Glomerular endothelial cell (primary cell): ENCODE measurements at regions not wholly inside any gene's neighbourhood (a gene's known extent, or its start where the extent isn't known, plus 50 kb on each side); places are given as distances from the start of the nearest gene placed in this dataset.
"Not testable (repeated sequence)": the region's sequence is repeated elsewhere in the genome, so short reads cannot be mapped to it uniquely, and the experiment has no call there.

ENCODE experiments used
- DNase-seq: peaks from one replicate; pipeline ENCODE4 v3.0.0-alpha.2; 2011; ENCODE audit warnings: low read depth, low spot score; ENCODE audit errors: extremely low read depth

- no peak for DNase-seq
Measured at GRCh38 chr15:87753539-87753938, 503.0 kb downstream of the NTRK3 start.

DNA sequence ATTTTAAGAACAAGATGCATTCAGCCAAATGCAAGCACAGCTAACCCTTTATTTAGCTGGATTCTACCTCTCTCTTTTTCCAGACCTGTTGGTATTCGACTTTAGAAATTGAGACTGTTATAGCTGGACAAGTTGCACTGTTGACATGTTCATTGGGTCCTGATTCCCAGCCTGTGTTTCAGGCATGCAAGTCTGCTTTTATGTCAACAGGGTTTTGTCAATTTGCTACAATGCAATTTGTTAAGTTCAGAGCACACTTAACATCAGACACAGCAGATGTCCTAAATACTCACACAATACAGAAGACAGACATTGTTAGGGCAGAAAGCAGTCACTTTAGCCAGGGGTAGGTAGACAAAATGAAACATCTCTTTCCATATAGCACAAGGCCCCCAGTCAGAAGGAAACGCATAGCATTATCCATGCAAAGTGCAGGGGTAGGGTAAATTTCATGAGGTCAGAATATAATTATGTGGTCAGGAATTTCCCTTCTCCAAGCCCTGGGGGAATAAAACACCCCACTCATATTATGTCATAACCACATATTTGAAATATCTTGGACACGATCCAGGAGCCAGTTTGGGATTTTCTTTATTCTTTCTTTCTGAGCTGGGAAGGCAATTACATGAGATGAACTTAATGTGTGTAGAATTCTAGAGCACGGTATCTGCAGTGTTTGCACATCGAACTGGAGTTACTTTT lies 504.1 kb downstream of the NTRK3 start:
- DNase-seq: peak; percentile 0

DNA sequence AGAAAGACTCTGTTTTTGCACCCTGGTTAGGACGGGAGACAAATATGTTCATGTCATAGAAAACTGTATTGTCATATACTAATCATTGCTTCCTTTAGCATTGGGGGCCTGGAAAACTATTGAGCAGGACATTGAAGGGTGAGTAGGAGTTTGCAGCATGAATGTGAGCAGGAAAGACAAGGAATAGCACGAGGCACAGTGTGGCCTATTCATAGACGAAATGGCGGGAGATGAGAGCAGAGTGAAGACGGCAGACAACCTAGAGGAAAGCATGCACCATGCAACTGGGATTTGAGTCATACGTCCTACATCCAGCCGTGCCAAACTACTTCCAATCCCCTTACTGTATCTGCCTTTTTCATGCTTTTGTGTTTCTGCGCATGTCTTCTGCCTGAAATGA lies 508.1 kb downstream of the NTRK3 start:
- DNase-seq: no peak

DNA sequence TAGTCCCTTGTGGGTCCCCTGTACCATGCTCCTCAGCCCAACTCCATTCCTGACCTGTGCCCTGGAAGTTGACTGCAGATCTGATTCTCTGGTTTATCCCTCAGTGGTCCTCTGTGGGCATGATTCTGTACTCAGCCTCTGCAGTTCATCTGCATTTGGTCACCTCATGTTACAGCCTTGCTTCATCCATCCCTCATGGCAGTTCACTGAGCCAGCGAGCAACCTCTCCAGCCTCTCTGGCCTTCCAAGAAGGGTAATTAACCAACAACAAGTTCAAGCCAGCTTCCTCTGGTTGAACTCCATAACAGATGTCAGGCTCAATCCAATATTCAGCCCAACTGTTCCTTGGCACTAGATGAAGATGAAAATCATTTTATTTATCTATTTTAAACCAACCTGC lies 509.5 kb downstream of the NTRK3 start:
- no peak for DNase-seq

- DNase-seq: no peak
Measured at GRCh38 chr15:87746333-87746732, 510.2 kb downstream of the NTRK3 start.

GRCh38 chr15:87744815-87745214 lies 511.7 kb downstream of the NTRK3 start:
- no peak for DNase-seq

- no peak for DNase-seq
Measured at GRCh38 chr15:87743562-87743961, 513.0 kb downstream of the NTRK3 start.

DNA sequence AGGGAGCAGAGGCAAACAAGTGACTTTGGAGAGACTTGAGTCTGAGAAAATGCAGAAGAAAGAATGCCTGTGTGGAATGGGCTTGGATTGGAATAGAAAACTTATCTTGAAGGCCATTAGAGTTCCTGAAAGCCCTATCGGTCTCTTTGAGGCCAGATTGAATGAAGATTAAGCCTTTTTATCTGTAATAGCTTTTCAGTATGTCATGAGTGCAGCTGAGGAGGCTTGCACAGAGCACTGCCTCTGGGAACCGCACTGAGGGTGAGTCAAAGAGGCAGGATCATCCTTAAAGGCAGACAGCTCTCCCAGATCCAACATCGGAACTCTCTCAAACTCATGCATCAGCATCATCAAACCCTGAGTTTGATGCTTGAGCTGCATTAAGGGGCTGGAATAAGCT lies 515.2 kb downstream of the NTRK3 start:
- no peak for DNase-seq

DNA sequence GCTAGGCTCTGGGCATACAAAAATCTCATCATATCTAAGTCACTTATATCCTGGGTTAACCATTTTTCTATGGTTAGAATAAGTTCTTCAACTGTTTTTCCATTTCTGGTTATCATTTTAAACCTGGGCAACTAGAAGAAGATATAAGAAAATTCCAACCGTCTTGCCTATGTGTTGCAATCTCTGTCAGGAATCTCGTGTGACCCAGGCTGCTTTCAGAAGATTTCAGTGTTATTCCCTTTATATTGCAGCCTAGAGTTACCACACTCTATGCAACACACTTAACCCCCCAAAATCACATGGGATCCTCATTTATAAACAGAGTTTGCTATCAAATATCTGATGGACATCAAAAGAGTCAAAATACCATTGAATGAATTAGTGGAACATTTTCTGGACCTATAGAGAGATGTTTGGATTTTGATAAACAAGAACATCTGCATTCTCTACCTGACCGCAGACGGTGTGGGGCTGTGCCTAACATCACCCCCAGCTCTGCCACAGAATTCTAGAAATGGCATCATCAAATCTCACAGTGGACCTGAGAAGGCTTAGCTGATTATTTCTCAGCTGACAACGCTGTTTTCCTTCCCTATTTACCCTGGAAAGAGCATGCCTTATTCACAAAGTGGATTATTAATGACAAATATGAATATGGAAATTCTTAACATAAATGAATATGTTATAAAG lies 515.7 kb downstream of the NTRK3 start:
- no peak for DNase-seq

DNA sequence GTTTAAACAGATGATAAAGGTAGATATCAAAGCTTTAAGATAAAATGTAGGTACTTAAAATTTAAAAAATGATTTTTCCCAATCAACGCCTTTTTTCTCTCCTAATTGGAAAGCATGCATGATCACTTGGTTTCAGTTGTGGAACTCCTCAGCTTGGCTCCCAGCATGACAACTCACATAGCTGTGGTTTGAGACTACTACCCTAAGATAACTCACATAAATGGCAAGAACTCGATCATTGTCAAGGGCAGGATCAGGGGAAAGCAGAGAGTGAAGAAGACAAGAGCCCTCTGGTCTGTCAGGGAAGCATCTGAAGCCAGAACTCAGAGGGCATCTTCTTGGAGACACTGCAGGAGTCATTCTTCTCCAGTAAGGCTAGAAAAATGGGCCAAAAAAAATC lies 516.7 kb downstream of the NTRK3 start:
- DNase-seq: no peak

- DNase-seq: no peak
Measured at GRCh38 chr15:87739081-87739480, 517.5 kb downstream of the NTRK3 start.

DNA sequence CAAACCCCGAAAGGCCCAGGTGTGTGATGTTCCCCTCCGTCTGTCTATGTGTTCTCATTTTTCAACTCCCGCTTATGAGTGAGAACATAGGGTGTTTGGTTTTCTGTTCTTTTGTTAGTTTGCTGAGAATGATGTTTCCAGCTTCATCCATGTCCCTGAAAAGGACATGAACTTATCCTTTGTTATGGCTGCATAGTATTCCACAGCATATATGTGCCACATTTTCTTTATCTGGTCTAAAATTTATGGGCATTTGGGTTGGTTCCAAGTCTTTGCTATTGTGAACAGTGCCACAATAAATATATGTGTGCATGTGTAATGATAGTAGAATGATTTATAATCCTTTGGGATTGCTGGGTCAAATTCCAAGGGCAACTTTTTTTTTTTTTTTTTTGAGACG lies 519.1 kb downstream of the NTRK3 start:
- not testable (repeated sequence) for DNase-seq

- no peak for DNase-seq
Measured at GRCh38 chr15:87736891-87737389, 519.6 kb downstream of the NTRK3 start.

DNA sequence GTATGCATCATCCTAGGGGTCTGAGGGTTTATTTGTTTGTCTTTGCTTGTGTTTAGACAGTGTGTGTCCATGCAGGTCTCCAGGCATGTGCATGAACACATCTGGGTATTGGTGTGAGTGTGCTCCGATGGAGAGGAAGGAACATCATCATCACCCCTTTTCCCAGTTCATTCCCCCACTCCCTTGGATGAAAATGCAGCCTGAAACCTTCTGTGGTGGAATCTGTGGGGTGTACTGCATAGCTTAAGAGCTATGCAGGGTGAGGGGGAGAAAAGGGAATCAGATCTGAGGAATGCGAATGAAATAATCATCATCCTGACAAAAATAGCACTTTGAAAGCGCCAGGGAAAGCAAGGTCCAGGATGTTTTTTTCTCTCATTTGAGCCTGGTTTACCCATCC lies 520.1 kb downstream of the NTRK3 start:
- no peak for DNase-seq

- no peak for DNase-seq
Measured at GRCh38 chr15:87735522-87735921, 521.0 kb downstream of the NTRK3 start.

DNA sequence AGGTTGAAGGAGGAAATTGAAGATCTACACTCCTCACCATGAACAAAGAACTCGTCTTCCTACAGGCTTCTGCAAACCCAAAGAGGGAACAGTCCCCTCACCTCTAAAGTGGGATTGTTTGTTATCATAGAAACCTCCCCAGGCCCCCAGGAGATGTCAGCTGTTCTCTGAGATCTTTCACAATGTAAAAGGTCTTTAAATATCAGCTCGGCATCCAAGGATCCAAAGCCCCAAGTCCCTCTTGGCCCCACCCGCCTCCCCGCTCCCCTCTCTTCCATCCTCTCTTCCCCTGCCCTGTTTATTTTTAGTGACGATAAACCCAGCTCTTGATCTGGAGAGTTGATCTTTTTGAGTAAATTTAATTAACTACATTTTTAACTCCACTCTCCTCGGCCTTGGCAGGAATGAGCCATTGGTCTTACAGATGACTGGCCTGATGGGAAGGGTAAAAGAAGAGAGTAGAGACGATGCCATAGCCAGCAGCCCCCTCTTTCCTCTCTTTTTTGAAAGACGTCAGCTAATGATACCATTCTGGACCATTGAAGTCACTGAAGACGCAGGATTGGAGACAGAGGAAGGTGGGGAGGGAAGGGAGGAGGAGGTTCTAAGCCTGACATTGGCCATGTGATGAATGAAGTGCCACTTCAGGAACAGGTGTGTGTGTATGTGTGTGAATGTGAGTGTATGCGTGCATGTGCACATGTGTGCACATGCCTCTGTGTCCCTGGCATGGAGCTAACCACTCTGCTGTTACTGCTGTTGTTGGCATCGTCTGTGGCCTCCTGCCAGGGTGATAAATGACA lies 521.8 kb downstream of the NTRK3 start:
- no peak for DNase-seq

- DNase-seq: no peak
Measured at GRCh38 chr15:87733977-87734376, 522.6 kb downstream of the NTRK3 start.

DNA sequence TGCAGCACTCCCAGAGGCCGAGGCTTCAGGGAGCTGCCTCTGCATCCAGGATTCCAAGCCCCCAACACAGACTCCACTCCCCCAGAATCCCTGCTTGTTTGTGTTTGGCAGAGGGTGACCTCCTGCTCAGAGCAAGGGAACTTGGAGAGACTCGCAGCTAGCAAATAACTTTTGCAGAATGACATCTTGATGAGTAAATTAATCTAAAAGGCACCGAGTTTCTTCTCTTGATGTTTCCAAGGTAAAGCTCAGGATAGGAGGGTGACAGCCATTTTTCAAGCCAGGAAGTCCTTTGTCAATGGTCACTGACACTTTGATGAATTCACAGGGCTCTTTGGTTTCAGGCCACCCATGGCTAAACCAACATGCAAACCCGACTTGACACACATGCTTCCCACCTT lies 523.0 kb downstream of the NTRK3 start:
- no peak for DNase-seq

- DNase-seq: no peak
Measured at GRCh38 chr15:87732976-87733375, 523.6 kb downstream of the NTRK3 start.

DNA sequence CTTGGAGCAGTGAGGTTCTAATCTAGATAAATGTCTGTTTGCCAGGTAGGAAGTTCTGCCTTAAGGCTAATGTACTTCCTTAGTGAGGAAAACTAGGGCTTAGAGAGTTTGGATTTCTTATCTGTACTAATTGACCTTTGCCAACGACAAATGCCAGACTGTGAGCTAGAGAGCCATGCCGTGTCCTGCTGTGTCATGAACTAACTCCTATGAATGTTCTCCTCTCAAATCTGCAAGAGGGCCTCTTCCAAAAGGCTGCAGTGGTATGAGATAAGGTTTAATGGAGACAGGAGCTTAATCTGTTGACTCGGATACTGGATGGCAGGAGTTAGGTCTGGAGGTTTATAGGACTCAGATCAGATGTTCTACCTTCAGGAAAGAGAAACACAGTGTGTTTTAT lies 524.9 kb downstream of the NTRK3 start:
- DNase-seq: no peak

GRCh38 chr15:87730706-87731105 lies 525.8 kb downstream of the NTRK3 start:
- DNase-seq: no peak

DNA sequence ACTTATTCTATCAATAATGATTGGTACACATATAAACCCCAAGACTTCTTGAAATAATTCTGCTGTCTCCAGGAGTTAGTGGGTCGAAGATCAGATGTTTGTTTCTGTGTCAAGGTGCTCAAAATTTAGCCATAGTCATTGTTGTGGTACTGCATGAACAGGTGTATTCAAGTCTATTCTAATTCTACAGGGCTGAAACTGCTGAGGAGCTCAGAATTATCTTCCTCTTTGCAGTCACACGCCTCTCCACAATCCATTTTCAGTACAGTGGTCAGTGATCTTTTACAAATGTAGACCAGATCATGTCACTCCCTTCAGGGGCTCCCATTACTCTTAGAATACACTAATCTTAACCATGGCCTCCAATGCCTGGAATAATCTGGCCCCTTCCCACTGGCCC lies 527.5 kb downstream of the NTRK3 start:
- DNase-seq: no peak
